LNCAP (cell line): ENCODE measurements at regions not wholly inside any gene's neighbourhood (a gene's known extent, or its start where the extent isn't known, plus 50 kb on each side); places are given as distances from the start of the nearest gene placed in this dataset.

Source experiments
- TF ChIP-seq, protein P1 (sequence below): fragments of 450-650 bp; IDR thresholded peaks from 2 replicates; pipeline ENCODE4 v1.5.1; 2017; ENCODE audit warnings: mild to moderate bottlenecking

DNA sequence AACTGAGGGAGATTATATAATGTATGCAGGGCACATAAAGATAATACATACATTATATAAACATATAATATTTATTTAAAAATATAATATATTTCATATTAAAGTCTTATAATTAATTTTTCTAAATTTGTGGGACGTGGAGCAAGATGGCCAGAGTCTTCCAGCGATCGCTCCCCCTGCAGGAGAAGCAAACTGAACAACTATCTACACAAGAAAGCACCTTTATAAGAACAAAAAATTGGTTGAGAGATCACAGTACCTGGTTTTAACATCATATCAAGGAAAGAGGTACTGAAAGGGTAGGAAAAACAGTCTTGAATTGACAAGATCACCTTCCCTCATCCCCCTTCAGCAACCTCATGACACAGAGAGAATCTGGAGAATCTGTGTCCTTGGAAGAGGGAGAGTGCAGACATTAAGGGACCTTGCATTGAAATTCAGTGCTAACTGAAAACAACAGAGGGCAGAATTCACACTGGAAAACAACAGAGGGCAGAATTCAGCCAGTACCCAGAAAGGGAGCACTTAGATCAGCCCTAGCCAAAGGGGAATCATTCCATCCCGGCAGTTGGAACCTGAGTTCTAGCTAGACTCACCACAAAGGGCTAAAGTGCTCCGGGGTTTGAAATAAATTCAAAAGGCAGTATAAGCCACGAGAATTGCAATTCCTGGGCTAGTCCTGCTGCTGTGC lies 262.5 kb upstream of the NDST3 start:
- TF ChIP-seq, protein P1, sequence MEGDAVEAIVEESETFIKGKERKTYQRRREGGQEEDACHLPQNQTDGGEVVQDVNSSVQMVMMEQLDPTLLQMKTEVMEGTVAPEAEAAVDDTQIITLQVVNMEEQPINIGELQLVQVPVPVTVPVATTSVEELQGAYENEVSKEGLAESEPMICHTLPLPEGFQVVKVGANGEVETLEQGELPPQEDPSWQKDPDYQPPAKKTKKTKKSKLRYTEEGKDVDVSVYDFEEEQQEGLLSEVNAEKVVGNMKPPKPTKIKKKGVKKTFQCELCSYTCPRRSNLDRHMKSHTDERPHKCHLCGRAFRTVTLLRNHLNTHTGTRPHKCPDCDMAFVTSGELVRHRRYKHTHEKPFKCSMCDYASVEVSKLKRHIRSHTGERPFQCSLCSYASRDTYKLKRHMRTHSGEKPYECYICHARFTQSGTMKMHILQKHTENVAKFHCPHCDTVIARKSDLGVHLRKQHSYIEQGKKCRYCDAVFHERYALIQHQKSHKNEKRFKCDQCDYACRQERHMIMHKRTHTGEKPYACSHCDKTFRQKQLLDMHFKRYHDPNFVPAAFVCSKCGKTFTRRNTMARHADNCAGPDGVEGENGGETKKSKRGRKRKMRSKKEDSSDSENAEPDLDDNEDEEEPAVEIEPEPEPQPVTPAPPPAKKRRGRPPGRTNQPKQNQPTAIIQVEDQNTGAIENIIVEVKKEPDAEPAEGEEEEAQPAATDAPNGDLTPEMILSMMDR = no peak

DNA sequence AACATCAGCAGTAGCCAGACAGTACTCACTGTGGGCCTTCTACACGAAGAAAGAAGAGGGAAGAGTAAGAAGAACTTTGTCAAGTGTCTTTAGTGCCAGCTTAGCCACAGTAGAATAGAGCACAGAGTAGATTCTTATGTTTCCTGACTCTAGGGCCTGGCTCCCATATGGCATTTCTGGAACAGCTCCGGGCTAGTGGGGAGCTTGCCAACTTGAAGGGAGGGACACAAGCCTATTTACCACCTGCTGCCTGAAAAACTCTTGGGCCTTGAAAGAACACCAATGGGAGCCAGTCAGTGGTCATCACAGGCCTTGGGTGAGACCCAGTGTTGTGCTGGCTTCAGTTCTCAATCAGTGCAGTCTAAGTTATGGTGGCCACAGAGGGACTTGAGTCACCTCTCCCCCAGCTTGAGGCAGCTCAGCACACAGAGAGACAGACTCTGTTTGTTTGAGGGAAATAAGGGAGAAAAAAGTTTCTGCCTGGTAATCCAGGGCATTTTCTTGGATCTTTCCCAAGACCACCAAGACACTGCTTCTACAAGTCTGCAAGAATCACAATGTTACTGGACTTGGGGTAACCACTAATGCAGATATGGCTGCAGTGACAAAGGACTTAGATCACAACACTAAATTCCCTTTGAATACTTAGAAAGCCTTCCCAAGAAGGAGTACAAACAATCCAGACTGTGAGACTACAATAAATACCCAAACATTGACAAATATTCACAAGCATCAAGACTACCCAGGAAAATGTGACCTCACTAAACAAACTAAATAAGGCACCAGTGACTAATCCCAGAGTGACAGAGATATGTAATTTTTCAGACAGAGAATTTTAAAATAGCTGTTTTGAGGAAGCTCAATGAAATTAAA lies 261.0 kb upstream of the NDST3 start:
- TF ChIP-seq, protein P1 = no peak

DNA sequence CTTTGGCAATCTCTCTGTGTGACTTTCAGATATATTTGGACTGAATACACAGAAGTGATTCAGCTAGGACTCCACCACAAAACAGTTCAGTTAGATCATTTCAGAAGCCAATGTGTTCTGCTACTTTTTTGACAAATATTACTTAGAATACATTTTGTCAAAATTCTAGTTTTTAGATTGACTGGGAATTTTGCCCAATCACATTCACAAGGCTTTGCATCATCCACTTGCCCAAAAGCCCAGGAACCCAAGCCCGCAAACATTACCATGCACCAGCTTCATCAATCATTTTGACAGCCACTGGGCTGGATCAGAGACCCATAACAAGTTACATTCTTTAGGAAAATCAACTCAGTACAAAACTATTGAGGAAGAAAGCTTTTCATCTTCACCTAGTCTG lies 256.6 kb upstream of the NDST3 start:
- TF ChIP-seq, protein P1 = no peak

DNA sequence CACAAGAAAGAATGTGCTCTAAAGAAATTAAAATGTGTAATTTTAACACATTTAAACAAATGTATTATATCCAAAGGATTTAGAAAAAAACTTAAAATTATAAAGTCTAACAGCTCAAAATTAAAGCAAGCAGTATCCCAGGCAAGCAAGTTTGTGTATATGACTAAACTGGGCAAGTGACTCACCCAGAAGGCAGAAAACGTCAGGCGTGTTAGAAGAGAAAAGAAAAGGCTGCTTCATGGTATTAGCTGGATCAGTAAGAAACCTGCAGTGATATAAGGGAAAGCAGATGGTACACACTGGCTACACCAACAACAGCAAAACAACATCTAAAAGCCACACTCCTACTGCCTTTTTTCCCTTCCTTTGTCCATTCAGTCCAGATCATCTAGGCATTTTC lies 250.6 kb upstream of the NDST3 start:
- TF ChIP-seq, protein P1 = no peak

DNA sequence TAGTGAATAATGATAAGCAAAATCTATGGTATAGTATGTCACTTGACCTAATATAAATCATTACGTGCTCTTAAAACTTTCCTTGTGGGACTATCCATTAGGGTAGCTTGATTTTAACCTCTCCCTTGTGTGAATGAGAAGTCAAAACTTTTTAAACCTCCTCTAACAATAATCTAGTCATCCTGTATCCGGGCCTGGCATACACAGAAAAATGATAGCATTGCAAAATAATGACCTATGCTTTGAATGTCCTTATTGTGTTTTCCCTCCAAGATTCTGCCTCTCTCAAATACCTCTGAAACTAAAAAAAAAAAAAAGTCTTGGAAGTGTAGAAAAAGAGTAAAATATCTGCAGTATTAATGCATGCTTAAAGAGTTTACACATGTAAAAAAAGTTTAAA lies 250.0 kb upstream of the NDST3 start:
- TF ChIP-seq, protein P1 = no peak

DNA sequence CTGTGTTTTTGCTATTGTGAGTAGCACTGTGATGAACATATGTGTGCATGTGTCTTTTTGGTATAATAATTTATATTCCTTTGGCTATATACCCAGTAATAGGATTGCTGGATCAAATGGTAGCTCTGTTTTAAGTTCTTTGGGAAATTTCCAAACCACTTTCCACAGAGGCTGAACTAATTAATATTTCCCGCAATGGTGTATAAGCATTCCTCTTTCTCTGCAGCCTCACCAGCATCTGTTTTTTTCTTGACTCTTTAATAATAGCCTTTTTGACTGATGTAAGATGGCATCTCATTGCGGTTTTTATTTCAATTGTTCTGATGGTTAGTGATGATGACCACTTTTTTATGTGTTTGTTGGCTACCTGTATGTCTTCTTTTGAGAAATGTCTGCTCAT lies 247.7 kb upstream of the NDST3 start:
- TF ChIP-seq, protein P1 = no peak

DNA sequence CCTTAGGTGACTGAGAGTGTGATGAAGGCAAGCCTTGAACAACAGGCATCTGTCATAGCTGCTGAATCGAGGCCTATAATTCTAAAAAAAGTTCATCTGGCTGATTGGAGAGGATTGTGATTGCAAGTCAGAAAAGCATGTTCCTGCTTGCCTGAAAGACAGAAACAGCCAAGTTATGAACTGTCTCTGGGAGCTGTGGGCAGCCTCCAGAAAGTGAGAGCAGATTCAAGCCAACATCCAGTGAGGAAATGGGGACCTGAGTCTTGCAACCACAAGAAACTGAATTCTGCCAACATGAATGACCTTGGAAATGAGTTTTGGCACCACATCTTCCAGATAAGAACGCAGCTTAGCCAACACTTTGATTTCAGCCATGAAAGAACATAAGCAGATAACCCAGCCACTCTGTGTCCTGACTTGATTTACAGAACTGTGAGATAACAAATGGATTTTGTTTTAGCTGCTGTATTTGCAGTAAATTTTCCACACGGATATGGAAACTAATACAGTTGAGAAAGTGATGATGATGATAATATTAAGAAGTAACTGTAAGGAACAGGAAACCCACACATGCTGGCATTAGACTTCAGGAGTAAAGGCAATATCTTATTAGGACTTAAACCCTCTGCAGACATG lies 240.3 kb upstream of the NDST3 start:
- TF ChIP-seq, protein P1 = no peak
